ENCODE measurements at regions not wholly inside any gene's neighbourhood (a gene's known extent, or its start where the extent isn't known, plus 50 kb on each side); places are given as distances from the start of the nearest gene placed in this dataset.

DNA sequence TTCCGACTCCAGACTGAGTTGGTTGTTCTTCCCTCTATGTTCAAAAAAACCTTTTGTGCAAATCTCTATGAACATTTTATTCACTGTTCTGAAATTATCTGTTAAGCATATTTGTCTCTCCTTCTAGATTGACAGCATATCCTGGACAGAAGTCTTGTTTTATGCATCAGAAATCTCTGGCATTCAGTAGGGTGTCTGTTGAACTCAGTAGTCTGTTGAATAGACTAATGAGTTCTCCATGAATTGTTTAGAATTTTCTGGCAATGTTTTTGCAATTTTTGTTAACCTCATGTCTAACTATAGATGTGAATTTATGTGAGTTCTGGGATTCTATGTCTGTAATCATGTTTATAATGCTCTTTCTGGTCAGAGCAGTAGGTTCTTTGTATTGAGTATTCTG, 222.5 kb upstream of the KCNMB2 start:
- TF ChIP-seq POLR2A (IDR thresholded peaks at IDR 0.05; ENCODE audit: extremely low read depth, insufficient read length) (no peak), MYC (IDR thresholded peaks at IDR 0.05; ENCODE audit: low read depth, low read length) (no peak)
- TF ChIP-seq, protein P1, sequence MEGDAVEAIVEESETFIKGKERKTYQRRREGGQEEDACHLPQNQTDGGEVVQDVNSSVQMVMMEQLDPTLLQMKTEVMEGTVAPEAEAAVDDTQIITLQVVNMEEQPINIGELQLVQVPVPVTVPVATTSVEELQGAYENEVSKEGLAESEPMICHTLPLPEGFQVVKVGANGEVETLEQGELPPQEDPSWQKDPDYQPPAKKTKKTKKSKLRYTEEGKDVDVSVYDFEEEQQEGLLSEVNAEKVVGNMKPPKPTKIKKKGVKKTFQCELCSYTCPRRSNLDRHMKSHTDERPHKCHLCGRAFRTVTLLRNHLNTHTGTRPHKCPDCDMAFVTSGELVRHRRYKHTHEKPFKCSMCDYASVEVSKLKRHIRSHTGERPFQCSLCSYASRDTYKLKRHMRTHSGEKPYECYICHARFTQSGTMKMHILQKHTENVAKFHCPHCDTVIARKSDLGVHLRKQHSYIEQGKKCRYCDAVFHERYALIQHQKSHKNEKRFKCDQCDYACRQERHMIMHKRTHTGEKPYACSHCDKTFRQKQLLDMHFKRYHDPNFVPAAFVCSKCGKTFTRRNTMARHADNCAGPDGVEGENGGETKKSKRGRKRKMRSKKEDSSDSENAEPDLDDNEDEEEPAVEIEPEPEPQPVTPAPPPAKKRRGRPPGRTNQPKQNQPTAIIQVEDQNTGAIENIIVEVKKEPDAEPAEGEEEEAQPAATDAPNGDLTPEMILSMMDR (IDR thresholded peaks at IDR 0.05; ENCODE audit: low read depth, low read length): no peak
- TF ChIP-seq, protein P2, sequence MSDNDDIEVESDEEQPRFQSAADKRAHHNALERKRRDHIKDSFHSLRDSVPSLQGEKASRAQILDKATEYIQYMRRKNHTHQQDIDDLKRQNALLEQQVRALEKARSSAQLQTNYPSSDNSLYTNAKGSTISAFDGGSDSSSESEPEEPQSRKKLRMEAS (IDR thresholded peaks at IDR 0.05; ENCODE audit: low read depth, low read length): no peak
